ENCODE measurements at regions not wholly inside any gene's neighbourhood (a gene's known extent, or its start where the extent isn't known, plus 50 kb on each side); places are given as distances from the start of the nearest gene placed in this dataset.

GRCh38 chr1:116461723-116462122 lies 88.7 kb downstream of the ATP1A1 start:
- no peak for FAIRE-seq
- Histone ChIP-seq H3K9ac (replicated peaks in 1 of 4; ENCODE audit: extremely low read depth in 1 of 4, low read depth in 3 of 4, low read length in 3 of 4) (no peak overlapping the region), H3K4me2 (ENCODE audit: insufficient read depth in 1 of 2, low read depth in 2 of 2, low read length in 2 of 2) (no peak overlapping the region), H3K79me1 (ENCODE audit: low read depth, low read length) (no peaks in the 10 kb centered on the region), H2BK20ac (ENCODE audit: low read length) (no peak overlapping the region), H3K14ac (ENCODE audit: insufficient read length) (no peak overlapping the region), H3K18ac (ENCODE audit: extremely low read depth, low read length) (no peak overlapping the region), H2BK15ac (ENCODE audit: low read length) (no peak overlapping the region), H3K27ac (ENCODE audit: low read depth, low read length) (no peak overlapping the region), H3K23me2 (ENCODE audit: low read depth, low read length) (peaks cover under 1% of the 10 kb centered on the region; the same call in 1 of the 2 replicates), H2AK5ac (ENCODE audit: low read depth, low read length) (no peak overlapping the region), H3K56ac (replicated peaks; ENCODE audit: insufficient read length, low read depth, low read length) (no peak overlapping the region), H2BK120ac (replicated peaks; ENCODE audit: low read depth, low read length) (no peak overlapping the region), H4K91ac (replicated peaks; ENCODE audit: insufficient read length, low read length) (no peak overlapping the region), H3K9me3 (ENCODE audit: insufficient read depth in 2 of 2, low read depth in 1 of 2, low read length in 1 of 2) (no peaks in the 10 kb centered on the region), H3K79me2 (ENCODE audit: control insufficient read depth in 1 of 2, insufficient read depth in 2 of 2, low read length in 2 of 2) (no peaks in the 10 kb centered on the region), H3K4ac (replicated peaks; ENCODE audit: insufficient read length, low read depth, low read length) (no peak overlapping the region), H3K23ac (ENCODE audit: insufficient read length) (no peak overlapping the region), H2BK12ac (ENCODE audit: low read depth, low read length) (no peak overlapping the region), H3K27me3 (replicated peaks in 1 of 4; ENCODE audit: control insufficient read depth in 3 of 4, extremely low read depth in 1 of 4, insufficient read depth in 3 of 4, low read length in 3 of 4) (no peaks in the 10 kb centered on the region), H2BK5ac (ENCODE audit: low read depth, low read length) (no peak overlapping the region), H4K20me1 (replicated peaks in 1 of 2; ENCODE audit: control insufficient read depth in 1 of 2, insufficient read depth in 2 of 2, low read length in 2 of 2) (no peaks in the 10 kb centered on the region), H4K5ac (ENCODE audit: insufficient read length, low read depth, low read length) (no peak overlapping the region), H3K4me3 (ENCODE audit: extremely low read depth in 1 of 4, insufficient read depth in 2 of 4, low read depth in 3 of 4, low read length in 4 of 4) (no peak overlapping the region), H3K36me3 (ENCODE audit: control insufficient read depth in 2 of 4, insufficient read depth in 4 of 4, low read length in 3 of 4) (no peaks in the 10 kb centered on the region), H2AFZ (ENCODE audit: low read length) (no peak overlapping the region), H4K8ac (ENCODE audit: extremely low read depth, insufficient read depth, low read length) (no peak overlapping the region), H3K4me1 (replicated peaks in 1 of 4; ENCODE audit: control insufficient read depth in 3 of 4, insufficient read depth in 4 of 4, low read length in 3 of 4) (no peaks in the 10 kb centered on the region; a peak in 2 of 7 replicates)
- WGBS, 2 experiments (ENCODE audit: extremely low coverage in 1 of 2, insufficient coverage in 1 of 2, insufficient read length in 1 of 2, insufficient replicate concordance in 2 of 2, low coverage in 1 of 2, low lambda C conversion rate in 2 of 2, missing lambda C conversion rate in 1 of 2) = 87% methylated on average over 5 of the region's 5 CpGs; no CpG with 5 or more reads in 1 of the 2 experiments
- ChIA-PET POLR2A (ENCODE audit: partially characterized antibody) (no interaction called here), CTCF (ENCODE audit: partially characterized antibody) (interaction anchor here (2.6 kb wide), 1 partner anchor 23 kb away, joined by 11 read pairs; no protein-coding TSS in a partner anchor)
- TF ChIP-seq RNF2 (IDR thresholded peaks at IDR 0.05; ENCODE audit: borderline replicate concordance, low read depth, low read length, missing control alignments, poor library complexity, severe bottlenecking) = no peak
- TF ChIP-seq CBX8 (IDR thresholded peaks at IDR 0.05; ENCODE audit: borderline replicate concordance, low read depth, low read length) = no peak
- TF ChIP-seq KDM5A (IDR thresholded peaks at IDR 0.05; ENCODE audit: low read length) = no peak
- no peak for TF ChIP-seq CREB1 (IDR thresholded peaks at IDR 0.05)
- TF ChIP-seq CTCF (IDR thresholded peaks at IDR 0.05; ENCODE audit: control extremely low read depth in 1 of 3, insufficient read depth in 1 of 3, low read depth in 1 of 3, low read length in 3 of 3) = no peak
- no peak for TF ChIP-seq FOSL1 (IDR thresholded peaks at IDR 0.05; ENCODE audit: insufficient read depth, low read depth, low read length)
- TF ChIP-seq SP1 (IDR thresholded peaks at IDR 0.05; ENCODE audit: low read depth, low read length) = no peak
- TF ChIP-seq MAFK (IDR thresholded peaks at IDR 0.05; ENCODE audit: low read depth, low read length) = no peak
- no peak for DNase-seq (ENCODE audit: low read depth in 1 of 2, low spot score in 2 of 2)
